Kidney epithelial cell (primary cell): ENCODE measurements at regions not wholly inside any gene's neighbourhood (a gene's known extent, or its start where the extent isn't known, plus 50 kb on each side); places are given as distances from the start of the nearest gene placed in this dataset.
"Not testable (repeated sequence)": the region's sequence is repeated elsewhere in the genome, so short reads cannot be mapped to it uniquely, and the experiment has no call there.

Experiments used
- DNase-seq: peaks from one replicate; pipeline ENCODE4 v3.0.0-alpha.2; 2010; ENCODE audit warnings: low read depth
- H3K27me3 ChIP-seq: 2 replicates; pipeline ENCODE4 v1.6.0; 2011; ENCODE audit warnings: low read length; ENCODE audit not compliant: control insufficient read depth, insufficient read depth
- H3K36me3 ChIP-seq: 2 replicates; pipeline ENCODE4 v1.5.1; 2011; ENCODE audit warnings: low read length; ENCODE audit not compliant: control insufficient read depth, insufficient read depth
- H3K4me3 ChIP-seq: 2 replicates; pipeline ENCODE4 v1.5.1; 2011; ENCODE audit warnings: low read depth, mild to moderate bottlenecking, control low read depth, low read length
- CTCF ChIP-seq: IDR thresholded peaks from 2 replicates; pipeline ENCODE4 v1.5.1; 2011; ENCODE audit warnings: mild to moderate bottlenecking, moderate library complexity, low read length, control low read depth, inconsistent platforms; ENCODE audit not compliant: insufficient read depth, poor library complexity, severe bottlenecking

DNA sequence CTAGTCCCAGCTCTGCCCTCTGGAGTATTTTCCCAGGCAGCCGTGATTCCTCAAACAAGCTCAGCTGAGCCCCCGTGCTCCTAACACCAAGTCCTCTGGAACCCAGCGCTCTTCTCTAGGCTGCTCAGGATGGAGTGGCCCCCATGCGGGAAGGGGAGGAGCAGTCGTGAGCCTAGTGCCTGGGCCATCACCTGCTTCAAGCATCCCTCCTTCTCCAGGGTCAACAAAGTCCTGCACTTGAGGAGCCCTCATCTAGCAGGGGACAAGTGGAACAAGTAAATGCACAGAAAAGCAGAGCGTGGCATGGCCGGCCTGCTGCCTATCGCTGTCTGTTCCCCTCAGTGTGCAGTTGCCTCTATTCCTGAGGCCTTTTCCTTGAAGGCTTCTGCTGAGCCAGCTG lies 168.6 kb downstream of the INHBB start:
- no peak overlapping the region for H3K4me3 ChIP-seq
- no peak for TF ChIP-seq CTCF
- DNase-seq, result no peak
- H3K27me3 ChIP-seq, result peaks cover 47% of the 10 kb centered on the region
- H3K36me3 ChIP-seq, result no peaks in the 10 kb centered on the region

GRCh38 chr2:120515066-120515758 lies 169.3 kb downstream of the INHBB start:
- not testable (repeated sequence) for DNase-seq, H3K36me3 ChIP-seq, H3K4me3 ChIP-seq
- peaks cover 43% of the 10 kb centered on the region for H3K27me3 ChIP-seq

- Histone ChIP-seq H3K27me3 (peaks cover 41% of the 10 kb centered on the region), H3K36me3 (no peaks in the 10 kb centered on the region), H3K4me3 (no peak overlapping the region)
- no peak for DNase-seq
- no peak for TF ChIP-seq CTCF
Observed at GRCh38 chr2:120515759-120516678, 170.1 kb downstream of the INHBB start.

GRCh38 chr2:120516679-120517314 lies 170.9 kb downstream of the INHBB start:
- no peak for TF ChIP-seq CTCF

GRCh38 chr2:120517751-120518469 lies 172.0 kb downstream of the INHBB start:
- no peak overlapping the region for H3K4me3 ChIP-seq
- no peaks in the 10 kb centered on the region for H3K36me3 ChIP-seq
- peaks cover 46% of the 10 kb centered on the region for H3K27me3 ChIP-seq
- DNase-seq, result no peak
- TF ChIP-seq CTCF, result no peak

More at GRCh38 chr2:120516679-120517314, 170.9 kb downstream of the INHBB start:
- Histone ChIP-seq H3K36me3 (no peaks in the 10 kb centered on the region), H3K27me3 (peaks cover 45% of the 10 kb centered on the region), H3K4me3 (no peak overlapping the region)
- DNase-seq, result no peak
